ENCODE measurements at regions not wholly inside any gene's neighbourhood (a gene's known extent, or its start where the extent isn't known, plus 50 kb on each side); places are given as distances from the start of the nearest gene placed in this dataset.
"Not testable (repeated sequence)": the region's sequence is repeated elsewhere in the genome, so short reads cannot be mapped to it uniquely, and the experiment has no call there.

DNA sequence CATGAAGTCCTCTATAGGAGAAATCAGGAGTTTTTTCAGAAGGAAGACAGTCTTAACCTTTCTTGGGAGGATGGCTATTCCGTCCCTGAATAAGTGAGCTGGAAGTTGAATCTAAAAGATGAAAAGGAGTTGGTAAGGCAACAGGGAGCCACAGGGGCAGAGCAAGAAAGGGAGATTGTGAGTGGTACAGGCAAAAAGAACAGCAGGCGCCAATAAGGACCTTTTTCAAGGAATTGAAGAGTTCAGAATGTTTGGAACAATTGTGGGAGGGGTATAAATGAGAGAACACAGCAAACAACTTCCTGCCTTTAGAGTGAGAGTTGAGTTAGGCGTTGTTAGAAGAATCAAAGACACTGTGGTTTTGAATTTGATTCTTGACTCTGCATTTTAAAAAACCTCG is 1003.7 kb downstream of the EPHA7 start:
- no peaks in the 10 kb centered on the region for H3K9me3 ChIP-seq
- intact Hi-C loops (cut with DNase I) = no loop called here
- DNase-seq (no peak), ATAC-seq (no peak)
- H3K4me1 ChIP-seq = no peaks in the 10 kb centered on the region
- TF ChIP-seq, protein P1, sequence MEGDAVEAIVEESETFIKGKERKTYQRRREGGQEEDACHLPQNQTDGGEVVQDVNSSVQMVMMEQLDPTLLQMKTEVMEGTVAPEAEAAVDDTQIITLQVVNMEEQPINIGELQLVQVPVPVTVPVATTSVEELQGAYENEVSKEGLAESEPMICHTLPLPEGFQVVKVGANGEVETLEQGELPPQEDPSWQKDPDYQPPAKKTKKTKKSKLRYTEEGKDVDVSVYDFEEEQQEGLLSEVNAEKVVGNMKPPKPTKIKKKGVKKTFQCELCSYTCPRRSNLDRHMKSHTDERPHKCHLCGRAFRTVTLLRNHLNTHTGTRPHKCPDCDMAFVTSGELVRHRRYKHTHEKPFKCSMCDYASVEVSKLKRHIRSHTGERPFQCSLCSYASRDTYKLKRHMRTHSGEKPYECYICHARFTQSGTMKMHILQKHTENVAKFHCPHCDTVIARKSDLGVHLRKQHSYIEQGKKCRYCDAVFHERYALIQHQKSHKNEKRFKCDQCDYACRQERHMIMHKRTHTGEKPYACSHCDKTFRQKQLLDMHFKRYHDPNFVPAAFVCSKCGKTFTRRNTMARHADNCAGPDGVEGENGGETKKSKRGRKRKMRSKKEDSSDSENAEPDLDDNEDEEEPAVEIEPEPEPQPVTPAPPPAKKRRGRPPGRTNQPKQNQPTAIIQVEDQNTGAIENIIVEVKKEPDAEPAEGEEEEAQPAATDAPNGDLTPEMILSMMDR (IDR thresholded peaks at IDR 0.05) = no peak
- no peaks in the 10 kb centered on the region for H3K27me3 ChIP-seq
- no peak overlapping the region for H3K27ac ChIP-seq
- H3K4me3 ChIP-seq = no peak overlapping the region
- no peaks in the 10 kb centered on the region for H3K36me3 ChIP-seq

DNA sequence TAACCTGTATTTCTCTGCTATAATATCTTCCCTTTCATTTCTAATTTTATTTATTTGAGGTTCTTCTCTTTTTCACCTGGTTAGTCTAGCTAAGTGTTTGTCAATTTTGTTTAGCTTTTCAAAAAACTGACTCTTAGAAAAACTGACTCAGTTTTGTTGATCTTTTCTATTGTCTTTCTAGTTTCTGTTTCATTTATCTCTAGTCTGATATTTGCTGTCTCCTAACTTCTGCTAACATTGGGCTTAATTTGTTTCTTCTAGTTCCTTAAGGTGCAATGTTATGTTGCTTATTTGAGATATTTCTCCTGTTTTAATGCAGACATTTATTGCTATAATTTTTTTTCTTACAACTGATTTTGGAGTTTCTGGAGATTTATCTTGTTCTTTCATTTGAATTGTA is 1011.0 kb downstream of the EPHA7 start:
- Histone ChIP-seq H3K36me3 (no peaks in the 10 kb centered on the region), H3K27me3 (no peaks in the 10 kb centered on the region), H3K4me3 (no peak overlapping the region), H3K27ac (no peak overlapping the region), H3K9me3 (no peaks in the 10 kb centered on the region), H3K4me1 (no peaks in the 10 kb centered on the region)
- intact Hi-C loops (cut with DNase I) = no loop called here
- DNase-seq (no peak), ATAC-seq (no peak)
- TF ChIP-seq, protein P1 (IDR thresholded peaks at IDR 0.05) = no peak

DNA sequence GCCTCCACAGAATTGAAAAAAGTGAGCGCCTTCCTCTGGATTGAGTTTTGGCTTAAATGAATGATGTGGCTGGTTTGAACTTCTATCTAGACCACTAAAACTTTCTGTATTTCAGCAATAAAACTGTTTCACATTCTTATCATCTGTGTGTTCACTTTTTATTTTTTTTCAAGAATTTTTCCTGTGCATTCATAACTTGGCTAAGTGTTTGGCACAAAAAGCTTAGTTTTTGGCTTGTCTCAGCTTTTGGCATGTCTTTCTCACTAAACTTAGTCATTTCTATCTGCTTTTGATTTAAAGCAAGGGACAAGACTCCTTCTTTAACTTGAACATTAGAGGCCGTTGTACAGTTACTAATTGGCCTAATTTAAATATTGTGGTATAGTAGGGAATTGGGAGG is 1015.1 kb downstream of the EPHA7 start:
- TF ChIP-seq, protein P1 (IDR thresholded peaks at IDR 0.05) = no peak
- H3K27ac ChIP-seq = no peak overlapping the region
- H3K4me1 ChIP-seq = no peaks in the 10 kb centered on the region
- intact Hi-C loops (cut with DNase I) = no loop called here
- no peaks in the 10 kb centered on the region for H3K36me3 ChIP-seq
- DNase-seq (no peak), ATAC-seq (no peak)
- H3K9me3 ChIP-seq = no peaks in the 10 kb centered on the region
- no peaks in the 10 kb centered on the region for H3K27me3 ChIP-seq
- H3K4me3 ChIP-seq = no peak overlapping the region

GRCh38 chr6:92399911-92400310 is 1019.4 kb downstream of the EPHA7 start:
- Histone ChIP-seq H3K36me3 (no peaks in the 10 kb centered on the region), H3K27me3 (no peaks in the 10 kb centered on the region), H3K4me1 (no peaks in the 10 kb centered on the region), H3K9me3 (no peaks in the 10 kb centered on the region), H3K4me3 (no peak overlapping the region), H3K27ac (no peak overlapping the region)
- ATAC-seq (no peak), DNase-seq (no peak)
- intact Hi-C loops (cut with DNase I) = no loop called here
- TF ChIP-seq, protein P1 (IDR thresholded peaks at IDR 0.05) = no peak

DNA sequence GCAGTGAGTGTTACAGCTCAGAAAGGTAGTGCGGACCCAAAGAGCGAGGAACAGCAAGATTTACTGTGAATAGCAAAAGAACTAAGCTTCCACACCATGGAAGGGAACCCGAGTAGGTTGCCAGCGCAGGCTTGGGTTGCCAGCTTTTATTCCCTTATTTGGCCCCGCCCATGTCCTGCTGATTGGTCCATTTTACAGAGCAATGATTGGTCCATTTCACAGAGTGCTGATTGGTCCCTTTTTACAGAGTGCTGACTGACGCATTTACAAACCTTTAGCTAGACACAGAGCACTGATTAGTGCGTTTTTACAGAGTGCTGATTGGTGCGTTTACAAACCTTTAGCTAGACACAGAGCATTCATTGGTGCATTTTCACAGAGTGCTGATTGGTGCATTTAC is 1030.7 kb downstream of the EPHA7 start:
- H3K27ac ChIP-seq; DNase-seq; H3K9me3 ChIP-seq; H3K4me3 ChIP-seq; ATAC-seq; H3K4me1 ChIP-seq; H3K27me3 ChIP-seq; H3K36me3 ChIP-seq; intact Hi-C loops (cut with DNase I): not testable (repeated sequence)

DNA sequence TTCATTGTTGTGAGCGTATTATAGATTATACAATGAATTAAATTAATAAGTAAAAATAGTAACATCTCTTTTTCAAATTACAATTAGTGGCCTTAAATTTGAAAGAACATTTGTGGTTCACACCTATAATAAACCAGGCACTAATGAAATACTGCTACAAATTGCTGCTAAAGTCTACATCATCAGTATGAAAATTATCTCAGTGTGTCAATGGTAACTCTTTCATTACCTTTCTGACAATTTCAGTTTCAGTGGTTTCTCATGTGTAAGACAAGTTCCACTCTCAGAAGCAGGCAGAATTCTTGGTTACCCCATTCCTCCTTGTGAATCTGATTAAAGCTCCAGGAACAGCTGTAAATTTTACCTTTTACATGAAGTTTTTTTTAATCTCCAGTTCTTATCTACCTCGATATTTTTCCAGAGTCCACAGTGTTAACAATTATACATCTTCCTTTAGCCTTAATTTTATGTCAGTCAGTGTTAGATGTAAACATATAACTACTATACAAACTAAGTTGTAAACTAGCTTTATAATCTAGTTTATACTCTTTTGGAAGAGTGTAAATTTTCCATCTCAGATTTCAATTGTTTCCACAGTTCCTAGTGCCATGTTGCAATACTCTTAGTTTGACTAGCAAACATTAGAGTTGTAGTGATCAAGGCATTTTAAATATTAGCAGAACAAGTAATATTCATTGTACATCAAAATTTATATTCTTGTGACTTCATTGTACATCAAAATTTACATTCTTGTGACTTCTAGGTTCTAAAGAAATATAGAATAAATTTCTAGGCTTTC is 1038.4 kb downstream of the EPHA7 start:
- H3K36me3 ChIP-seq = no peaks in the 10 kb centered on the region
- intact Hi-C loops (cut with DNase I) = no loop called here
- no peak overlapping the region for H3K27ac ChIP-seq
- ATAC-seq = no peak
- DNase-seq = no peak
- TF ChIP-seq, protein P1 (IDR thresholded peaks at IDR 0.05) = no peak
- H3K4me1 ChIP-seq = no peaks in the 10 kb centered on the region
- H3K9me3 ChIP-seq = no peaks in the 10 kb centered on the region
- H3K4me3 ChIP-seq = no peak overlapping the region
- H3K27me3 ChIP-seq = no peaks in the 10 kb centered on the region

Data from upper lobe of right lung (tissue), 1 donor.